ENCODE measurements at regions not wholly inside any gene's neighbourhood (a gene's known extent, or its start where the extent isn't known, plus 50 kb on each side); places are given as distances from the start of the nearest gene placed in this dataset.
"Not testable (repeated sequence)": the region's sequence is repeated elsewhere in the genome, so short reads cannot be mapped to it uniquely, and the experiment has no call there.

- no peak for DNase-seq
Measured at GRCh38 chr15:96042734-96043224, 287.7 kb upstream of the NR2F2 start.

DNA sequence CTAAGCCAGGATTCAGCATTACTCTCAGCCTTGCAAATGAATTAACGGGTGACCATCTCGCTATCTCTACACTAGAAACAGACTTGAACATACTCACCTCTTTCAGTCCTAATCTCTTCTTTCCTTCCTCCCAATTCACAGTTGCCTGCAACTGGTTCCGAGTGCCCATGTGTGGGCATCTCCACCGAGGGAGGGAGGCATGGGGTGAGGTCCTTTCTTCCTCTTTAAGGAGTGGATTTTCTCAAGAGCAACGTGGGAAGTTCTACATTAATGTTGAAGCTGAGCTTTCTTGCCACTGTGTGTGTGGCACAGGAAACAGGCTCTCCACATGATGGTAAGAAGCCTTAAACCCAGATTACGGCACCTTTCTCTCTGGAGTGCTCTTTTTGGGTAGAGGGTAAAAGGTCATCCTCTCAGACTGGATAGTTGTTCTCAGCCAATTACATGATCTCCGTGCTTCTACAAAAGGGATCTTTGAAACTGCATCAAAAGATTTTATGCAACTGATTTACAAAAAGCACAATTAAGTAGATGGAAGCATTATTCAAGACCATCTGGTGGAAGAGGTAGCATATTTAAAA lies 286.8 kb upstream of the NR2F2 start:
- no peak for DNase-seq

- DNase-seq = no peak
Measured at GRCh38 chr15:96046620-96047240, 283.8 kb upstream of the NR2F2 start.

DNA sequence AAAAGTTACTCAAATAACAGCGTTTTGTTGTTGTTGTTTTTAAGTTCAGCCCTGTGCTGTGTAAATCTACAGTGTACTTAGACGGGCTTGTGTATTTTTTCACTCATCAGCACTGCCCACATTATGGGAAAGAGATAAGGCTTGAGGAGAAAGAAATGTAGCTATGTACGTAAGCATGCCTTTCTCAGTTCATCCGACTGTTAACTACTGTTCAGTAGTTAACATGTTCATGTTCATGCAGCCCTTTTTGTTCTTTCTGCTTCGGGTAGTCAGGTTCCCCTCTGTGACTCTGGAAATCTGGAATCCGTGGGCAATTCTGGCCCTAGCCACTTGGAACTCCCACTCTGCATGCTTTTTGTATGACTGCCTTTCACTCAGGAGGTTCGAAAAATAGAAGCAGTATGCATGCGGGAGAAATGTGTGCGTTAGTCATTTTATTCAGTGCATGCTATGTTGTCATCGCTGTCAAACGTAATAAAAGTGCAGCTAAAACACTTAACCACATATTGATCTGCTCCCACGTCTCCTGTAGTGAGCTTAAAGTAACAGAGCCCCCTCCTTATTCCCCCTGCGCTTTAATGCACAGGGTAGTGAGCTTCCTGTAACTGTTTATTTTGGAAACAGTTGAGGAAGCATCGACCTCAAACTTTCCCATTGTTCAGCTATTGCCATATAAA lies 283.1 kb upstream of the NR2F2 start:
- peak in 1 of 51 donors; percentile 5 for DNase-seq

DNA sequence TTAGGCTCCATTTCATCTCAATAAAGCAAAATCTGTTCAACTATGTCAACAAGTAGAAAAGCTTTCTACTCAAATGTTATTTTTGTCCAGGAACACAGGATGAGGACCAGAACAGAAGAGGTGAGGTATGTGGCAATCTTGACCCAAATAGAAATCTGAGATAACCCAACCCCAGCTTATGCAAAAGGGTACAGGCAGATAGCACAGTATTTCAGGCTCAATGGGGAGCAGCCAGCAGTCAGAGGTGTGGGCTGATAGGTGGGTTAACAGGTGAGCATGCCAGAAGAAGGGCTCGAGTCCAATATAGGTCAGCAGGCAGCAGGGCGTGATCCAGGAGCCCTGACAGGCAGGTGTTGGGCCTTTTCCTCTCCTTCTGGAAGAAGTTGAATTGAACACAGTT lies 281.2 kb upstream of the NR2F2 start:
- no peak for DNase-seq

GRCh38 chr15:96049766-96050165 lies 280.7 kb upstream of the NR2F2 start:
- no peak for DNase-seq

DNA sequence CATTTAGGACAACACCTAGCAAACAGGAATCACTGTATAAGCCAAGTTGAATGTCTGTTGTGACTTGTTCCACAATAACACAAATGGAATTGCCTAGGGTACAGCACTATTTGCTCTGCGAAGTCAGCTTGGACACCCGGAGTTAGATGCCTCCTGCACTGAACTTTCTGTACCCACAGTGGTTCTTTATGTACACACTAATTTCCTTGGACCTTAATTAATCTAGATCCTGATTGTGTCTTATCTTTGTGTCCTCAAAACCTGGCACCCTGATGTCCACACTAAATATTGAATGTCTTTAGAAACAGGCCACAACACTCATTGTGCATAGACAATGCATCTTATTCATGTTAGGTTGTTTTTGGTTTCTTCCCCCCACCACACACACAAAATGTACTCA lies 278.9 kb upstream of the NR2F2 start:
- DNase-seq = no peak

DNA sequence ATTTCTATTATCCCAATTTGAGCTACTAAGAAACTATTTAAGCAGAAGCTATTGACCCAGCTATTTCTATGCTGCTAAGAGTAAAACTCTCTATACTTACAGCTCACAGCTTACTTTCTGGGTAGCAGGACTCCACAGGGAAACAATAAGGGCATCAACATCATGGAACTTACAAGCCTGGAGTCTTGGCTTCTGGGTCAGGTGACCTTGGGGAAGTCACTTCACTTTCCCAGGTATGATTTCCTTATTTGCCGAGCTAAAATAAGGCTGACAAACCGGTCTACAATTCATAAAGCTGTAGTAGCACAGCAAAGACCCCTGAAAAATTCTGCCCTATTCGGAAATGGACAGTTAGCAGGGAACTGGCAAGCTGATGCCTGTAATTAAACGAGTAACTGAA lies 278.3 kb upstream of the NR2F2 start:
- DNase-seq = no peak

DNA sequence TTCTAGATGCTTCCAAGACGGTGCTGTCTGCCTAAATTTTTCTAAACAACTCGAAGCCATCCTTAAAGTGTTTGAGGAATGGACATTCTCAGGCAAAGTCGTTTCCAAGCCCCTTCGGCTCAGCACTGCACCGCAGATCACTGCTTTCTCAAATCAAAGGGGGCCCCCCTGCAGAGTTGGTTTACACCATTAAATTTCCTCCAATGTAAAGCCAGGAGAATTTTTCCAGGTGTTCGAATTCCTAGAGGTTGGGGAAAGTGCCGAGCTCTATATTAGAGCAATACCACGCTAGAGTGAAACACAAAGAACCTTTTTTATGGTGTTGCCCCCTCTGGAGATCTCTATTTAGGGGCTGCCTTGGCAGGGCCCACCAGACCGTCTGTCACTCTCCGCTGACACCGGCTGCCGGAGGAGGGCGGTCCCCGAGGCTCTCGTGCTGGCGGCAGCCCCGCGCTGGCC lies 277.9 kb upstream of the NR2F2 start:
- DNase-seq = no peak

DNA sequence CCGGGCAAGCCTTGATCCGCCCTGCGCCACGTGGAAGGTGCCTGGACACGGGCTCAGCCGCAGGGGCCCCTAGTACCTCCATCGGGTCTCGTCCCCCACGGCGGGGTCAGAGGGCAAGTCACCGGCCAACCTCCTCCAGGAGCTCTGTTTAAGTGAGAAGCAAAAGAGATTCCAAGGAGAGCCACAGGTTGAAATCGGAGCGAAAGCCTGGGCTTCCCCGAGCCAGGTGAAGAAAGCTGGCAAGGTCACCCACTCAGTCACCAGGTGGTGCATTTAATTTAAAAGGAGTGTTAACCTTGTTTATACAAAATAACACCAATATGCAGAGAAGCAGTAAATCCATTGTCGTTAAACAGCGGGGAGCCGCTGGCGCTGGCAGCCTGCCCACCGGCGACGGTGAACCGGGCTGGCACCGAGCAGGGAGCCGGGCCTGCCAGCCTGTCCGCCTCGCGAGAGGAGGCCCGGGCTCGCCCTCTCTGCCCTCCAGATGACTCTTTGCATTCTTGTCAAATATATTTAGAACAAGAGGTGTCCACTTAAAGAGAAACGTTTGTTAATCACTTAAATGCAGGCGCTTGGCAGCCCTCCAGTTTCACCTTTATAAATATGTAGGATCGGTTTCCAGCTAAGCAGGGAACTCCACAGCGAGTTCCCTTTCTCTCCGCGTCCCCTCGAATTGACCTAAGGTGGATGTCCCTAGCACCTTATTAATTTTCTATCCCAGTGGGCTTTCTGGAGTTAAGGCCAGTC lies 277.3 kb upstream of the NR2F2 start:
- DNase-seq = peak in 15 of 51 donors; percentile 0 to 33 (median 10)

DNA sequence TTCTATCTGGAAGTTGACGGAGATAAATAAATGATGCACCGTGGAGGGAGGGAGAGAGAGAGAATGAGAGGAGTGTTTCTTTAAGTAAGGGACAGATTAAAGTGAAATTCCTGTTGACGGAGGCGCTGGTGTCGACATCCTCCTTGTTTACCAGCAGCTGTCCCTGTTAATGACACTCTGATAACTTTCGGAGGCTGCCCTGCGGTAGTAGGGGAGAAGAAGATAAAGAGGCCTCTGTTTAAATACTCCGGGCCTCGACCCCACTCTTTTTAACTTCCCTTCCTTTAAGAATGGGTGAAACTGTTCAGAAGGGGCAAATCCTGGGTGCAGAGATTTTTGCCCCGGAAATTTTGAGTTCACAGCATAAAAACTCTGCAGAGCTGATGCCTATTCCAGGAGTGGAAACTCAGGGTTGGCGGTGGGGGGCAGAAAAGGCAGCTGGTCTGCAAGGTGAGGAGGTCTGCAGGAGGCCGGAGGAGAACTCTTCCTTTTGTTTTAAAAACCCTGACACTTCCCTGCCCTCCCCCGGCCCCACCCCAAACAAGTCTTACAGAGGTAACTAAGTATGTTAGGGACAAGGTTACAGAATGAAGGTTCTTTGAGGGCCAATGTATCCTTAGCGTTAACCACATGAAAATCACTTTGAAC lies 276.6 kb upstream of the NR2F2 start:
- DNase-seq = no peak

- no peak for DNase-seq
Measured at GRCh38 chr15:96054621-96055020, 275.9 kb upstream of the NR2F2 start.

DNA sequence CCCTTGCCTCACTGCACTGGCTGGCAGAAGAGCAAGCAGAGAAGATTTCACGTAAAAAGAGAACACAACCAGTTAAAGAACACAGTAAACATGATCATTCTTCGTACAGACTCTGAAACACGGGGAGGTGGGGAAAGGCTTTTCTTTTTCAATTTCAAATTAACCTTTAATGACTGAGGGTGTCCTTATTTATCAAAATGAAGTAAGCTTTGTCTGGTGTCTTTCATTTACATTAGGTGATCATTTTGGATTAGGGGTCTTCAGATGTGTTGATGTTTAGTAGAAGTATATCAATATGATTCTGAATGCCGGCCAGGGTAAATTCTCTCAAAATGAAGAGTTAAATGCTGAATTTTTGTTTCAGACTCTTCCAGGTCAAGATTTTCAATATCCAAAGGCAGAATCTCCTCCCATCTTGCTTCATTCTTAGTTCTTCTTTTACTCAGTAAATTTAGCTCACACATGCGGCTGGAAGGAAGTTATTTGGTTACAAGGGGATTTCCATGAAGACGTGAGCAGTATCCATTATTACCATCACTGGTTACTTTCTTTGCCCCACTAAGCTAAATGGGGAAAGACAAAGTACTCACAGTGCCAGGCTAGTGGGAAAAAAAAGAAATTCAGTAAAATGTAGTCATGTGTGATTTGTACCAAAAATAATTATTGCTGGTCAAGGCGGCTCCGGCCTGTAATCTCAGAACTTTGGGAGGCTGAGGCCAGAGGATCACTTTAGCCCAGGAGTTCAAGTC lies 272.2 kb upstream of the NR2F2 start:
- no peak for DNase-seq

DNA sequence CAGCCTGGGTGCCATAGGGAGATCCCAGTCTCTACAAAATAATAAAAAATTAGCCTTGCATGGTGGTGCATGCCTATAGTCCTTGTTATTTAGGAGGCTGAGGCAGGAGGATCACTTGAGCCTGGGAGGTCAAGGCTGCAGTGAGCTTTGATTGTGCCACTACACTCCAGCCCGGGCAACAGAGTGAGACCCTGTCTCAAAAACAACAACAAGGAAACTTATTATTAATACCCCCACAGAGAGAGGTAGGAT lies 271.7 kb upstream of the NR2F2 start:
- DNase-seq = not testable (repeated sequence)

- not testable (repeated sequence) for DNase-seq
Measured at GRCh38 chr15:96060591-96060990, 269.9 kb upstream of the NR2F2 start.

GRCh38 chr15:96064351-96064756 lies 266.1 kb upstream of the NR2F2 start:
- no peak for DNase-seq

DNA sequence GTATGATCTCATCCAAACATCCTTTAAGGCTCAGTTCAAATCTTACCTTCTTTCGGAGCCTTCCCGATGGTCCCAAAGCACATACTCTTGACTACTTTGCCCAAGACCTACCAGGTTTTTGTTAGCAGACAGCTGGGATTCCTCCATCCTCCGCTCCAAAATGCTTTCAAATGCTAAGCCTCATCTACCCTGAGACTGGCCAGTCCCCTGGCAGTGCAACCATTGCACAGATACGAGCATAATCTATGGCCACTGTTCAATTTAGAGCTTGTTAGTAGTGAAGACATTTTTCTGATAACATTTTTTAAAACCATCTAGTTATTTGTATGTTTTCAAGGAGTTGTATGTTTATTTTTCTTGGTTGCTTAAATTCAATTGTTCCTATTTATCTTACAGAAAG lies 264.4 kb upstream of the NR2F2 start:
- no peak for DNase-seq

- no peak for DNase-seq
Measured at GRCh38 chr15:96066852-96067495, 263.5 kb upstream of the NR2F2 start.

DNA sequence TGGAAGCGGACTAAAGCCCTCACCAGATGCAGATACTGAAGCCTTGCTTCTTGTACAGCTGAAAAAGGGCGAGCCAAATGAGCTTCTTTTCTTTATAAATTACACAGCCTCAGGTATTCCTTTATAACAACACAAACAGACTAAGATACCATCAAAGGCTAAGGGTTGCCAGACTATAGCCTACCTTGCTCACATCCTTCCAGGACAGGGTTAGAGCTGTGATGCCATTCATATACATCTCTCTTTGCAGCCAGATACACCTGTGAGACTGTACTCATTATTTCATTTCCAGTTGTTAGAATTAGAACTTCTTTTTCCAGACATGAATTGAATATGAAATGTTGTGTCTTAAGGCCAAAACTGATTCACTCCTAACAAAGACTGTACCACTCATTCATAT lies 262.8 kb upstream of the NR2F2 start:
- DNase-seq = no peak

DNA sequence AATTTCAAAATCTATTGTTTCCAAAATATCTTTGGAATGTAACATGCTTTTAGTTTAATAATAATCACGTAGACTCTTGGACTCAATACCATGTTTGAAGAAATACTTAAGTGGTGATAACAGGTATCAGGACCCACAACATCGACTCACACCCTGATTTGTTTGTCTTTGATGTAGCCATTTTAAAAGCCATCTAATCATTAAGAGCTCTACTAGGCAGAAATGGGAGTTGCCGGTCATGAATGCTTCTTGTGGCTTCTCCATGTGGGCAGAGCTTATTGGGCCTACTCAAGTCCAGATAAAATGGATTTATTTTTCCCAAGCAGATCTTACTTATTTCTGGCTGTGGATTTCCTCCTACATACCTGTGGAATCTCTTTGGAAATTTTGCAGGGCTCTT lies 261.6 kb upstream of the NR2F2 start:
- DNase-seq = no peak

DNA sequence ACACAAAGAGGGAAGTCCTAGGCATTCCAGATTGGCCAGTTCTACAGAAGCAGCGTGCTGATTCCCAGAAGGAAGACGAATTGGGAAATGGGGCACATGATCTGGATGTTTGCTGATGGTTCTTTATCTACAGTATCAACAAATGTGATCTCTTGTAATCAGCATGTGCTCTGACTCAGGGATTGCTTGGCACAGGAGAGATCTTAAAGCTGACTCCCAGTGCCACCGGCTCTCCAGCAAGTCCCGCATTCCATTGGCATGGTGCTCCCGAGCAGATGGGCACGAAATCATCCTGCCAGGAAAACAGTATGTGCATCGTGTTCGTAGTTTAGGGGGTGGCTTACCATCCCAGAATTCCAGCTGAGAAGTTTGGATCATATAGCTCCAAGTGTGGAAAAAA lies 259.9 kb upstream of the NR2F2 start:
- no peak for DNase-seq

Data from hypothalamus (tissue), 51 donors.